Left colon (tissue), 2 donors: ENCODE measurements at regions not wholly inside any gene's neighbourhood (a gene's known extent, or its start where the extent isn't known, plus 50 kb on each side); places are given as distances from the start of the nearest gene placed in this dataset.
"Not testable (repeated sequence)": the region's sequence is repeated elsewhere in the genome, so short reads cannot be mapped to it uniquely, and the experiment has no call there.

ENCODE experiments used
- ATAC-seq: fragments of 200-7000 bp; cut with Tn5 transposase; one replicate; pipeline ENCODE4 v1.9.1; 2020; ENCODE audit warnings: mild to moderate bottlenecking, moderate library complexity
- DNase-seq, 2 donors: peaks; one replicate each; pipeline ENCODE4 v3.0.0-alpha.2; 2020
- intact Hi-C, 2 donors: fragments of 100-400 bp; cut with DNase I in 1 of 2; cut with micrococcal nuclease in 1 of 2; formaldehyde crosslinking; loops; one replicate each; pipeline versions ENCODE4 v1.11.2 to v1.14.0; 2022; cut with DNase I, micrococcal nuclease
- donor health status: DM: no; HTN: no; CAD: no.
- donor health status: DM: yes; HTN: yes; CAD: no.

DNA sequence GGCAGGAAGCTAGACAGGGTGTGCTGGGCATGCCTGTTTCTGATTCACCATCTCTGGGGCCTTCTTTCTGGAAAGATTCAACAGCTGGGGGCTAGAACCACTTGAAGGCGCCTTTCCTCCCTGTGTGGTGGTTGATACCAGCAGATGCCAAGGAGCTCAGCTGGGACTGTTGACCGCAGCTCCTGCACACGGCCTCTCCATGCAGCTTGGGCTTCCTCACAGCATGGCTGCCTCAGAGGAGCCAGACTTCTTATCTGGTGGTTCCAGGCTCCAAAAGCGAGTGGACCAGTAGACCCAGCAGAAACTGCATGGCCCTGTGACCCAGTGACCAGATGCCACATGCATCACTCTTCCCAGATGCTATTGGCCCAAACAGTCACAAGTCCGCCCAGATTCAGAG lies 74.7 kb upstream of the COL5A1 start:
- DNase-seq = peak in 1 of 2 donors; percentile 2
- no peak for ATAC-seq
- intact Hi-C loops = no loop called here

DNA sequence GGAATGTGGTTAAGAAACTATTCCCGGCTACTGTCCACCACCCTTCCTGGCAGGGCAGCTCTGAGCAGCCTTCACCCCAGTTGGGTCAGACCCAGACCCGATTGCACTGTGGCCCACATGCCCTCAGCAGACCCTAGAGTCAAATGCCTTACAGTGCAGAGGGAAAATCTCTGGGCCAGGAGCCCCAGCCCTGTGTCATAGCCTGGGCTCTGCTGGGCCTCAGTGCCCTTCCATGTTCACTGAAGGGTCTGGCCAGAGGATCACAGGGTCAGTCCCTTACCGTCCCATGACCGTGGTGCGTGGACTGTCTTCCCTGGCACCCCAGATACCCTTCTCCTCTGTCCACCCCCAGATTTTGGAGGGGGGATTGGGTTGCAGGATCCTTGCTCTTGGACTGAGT lies 73.5 kb upstream of the COL5A1 start:
- intact Hi-C loops = no loop called here
- DNase-seq (peak in 1 of 2 donors; percentile 10), ATAC-seq (no peak)

DNA sequence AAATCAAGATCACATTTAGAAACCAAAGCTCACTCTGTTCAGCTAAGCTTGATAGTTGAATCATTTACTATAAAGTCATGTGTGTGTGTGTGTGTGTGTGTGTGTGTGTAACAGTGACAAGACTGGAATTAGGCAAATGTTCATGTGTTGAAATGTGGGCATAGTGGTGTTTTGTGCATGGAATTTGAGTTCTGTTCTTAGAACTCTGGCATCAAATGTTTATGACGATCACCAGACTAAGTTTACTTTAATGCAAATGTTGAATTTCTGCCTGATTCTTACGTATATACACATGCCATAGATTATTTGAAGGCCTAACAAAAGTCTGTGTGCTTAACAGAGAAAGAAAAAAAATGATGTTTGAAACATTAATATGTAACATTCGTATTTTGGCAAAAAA lies 72.8 kb upstream of the COL5A1 start:
- ATAC-seq (no peak), DNase-seq (no peak)
- intact Hi-C loops = no loop called here

DNA sequence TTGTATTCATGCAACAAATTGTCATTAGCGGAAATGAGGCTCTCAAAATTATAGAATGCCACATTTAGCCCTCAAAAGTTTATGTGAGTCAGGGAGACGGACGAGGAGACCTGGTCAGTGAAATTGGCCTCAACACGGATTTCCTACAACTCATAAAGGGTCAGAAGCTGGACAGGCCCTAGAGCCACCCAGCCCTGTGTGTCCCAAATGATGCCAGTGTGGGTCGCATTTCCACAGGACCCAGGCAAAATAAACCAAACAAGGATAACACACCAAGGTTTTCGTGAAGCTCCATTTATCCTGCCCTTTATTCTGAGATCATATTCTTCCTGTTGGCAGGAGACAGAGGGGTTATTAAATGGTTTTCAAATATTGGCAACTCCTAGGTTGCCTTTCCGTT lies 72.0 kb upstream of the COL5A1 start:
- no peak for ATAC-seq
- no peak for DNase-seq
- intact Hi-C loops = no loop called here

DNA sequence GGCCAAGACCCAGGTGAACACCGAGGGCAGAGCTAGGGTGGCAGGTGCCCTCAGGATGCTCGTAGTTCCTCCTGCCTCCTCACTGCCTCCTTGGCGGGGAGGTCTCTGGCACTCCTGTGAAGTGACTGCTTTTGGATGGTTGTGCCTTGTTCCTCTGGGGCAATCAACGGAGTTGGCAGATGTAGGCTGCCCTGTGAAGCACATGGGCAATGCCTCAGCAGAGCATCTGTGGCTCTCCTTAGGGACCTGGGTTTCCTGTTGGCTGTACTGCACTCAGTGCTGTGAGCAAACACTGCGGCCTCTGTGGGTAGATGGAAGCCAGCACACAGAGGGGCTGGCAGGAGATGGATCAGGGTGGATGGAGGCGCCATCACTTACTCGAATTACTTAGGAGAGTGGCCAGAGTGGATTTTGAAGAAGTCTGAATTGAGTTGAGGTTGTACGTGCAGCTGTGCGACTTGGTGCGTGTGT lies 71.4 kb upstream of the COL5A1 start:
- DNase-seq (peak in 1 of 2 donors; percentile 10), ATAC-seq (no peak)
- intact Hi-C loops = no loop called here

DNA sequence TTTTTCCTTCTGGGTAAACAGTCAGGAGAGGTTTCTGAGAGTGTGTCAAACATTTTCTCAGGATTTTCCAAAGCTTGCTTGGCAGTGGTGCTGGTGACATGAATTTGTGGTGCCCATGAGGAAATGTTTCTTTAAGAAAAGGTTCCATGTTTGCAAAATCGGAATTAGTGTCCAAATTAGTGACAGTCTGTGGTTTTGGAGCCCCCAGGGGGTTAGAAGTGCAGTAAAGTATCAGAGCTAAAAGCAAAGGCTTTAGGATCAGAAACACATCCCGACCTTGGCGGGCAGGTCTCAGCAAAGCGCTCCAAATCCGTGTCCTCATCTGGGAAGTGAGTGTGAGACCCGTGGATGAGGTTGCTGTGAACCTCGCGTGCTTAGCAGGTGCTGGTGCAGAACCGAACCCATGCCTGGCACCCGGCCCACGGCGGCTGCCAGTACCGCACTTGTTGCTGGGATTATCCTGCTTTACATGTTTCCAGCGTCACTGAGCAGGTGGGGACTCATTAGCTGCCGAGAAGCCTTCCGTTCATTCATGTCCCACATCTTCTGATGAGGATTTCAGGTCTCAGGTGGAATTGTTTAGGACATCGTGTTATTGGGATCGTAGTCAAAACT lies 70.8 kb upstream of the COL5A1 start:
- ATAC-seq (no peak), DNase-seq (peak in 1 of 2 donors; percentile 12)
- intact Hi-C loops = no loop called here

DNA sequence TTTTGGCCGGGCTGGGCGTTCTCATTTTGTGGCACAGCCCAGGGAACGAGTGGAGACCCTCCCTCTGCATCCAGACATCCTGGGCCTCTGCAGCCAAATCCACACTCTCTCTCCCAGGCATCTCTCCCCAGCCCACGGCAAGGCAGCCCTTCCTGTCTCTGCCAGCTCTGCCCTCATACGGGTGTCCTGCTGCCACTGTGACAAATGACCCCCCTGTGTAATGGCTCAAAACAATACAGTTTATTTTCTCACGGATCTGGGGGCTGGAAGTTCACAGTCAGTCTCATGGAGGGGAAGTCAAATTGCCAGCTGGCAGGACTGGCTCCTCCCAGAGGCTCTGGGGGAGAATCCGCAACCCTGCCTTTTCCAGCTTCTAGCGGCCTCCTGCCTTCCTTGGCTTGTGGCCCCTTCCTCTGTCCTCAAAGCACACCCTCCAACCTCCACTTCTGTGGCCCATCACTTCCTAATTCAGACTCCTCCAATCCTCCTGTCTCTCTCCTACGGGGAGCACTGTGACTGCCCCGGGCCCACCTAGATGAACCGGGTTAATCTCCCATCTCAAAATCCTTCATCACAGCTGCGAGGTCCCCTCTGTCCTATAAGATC lies 70.2 kb upstream of the COL5A1 start:
- DNase-seq (peak in 1 of 2 donors; percentile 6), ATAC-seq (no peak)
- intact Hi-C loops = no loop called here

DNA sequence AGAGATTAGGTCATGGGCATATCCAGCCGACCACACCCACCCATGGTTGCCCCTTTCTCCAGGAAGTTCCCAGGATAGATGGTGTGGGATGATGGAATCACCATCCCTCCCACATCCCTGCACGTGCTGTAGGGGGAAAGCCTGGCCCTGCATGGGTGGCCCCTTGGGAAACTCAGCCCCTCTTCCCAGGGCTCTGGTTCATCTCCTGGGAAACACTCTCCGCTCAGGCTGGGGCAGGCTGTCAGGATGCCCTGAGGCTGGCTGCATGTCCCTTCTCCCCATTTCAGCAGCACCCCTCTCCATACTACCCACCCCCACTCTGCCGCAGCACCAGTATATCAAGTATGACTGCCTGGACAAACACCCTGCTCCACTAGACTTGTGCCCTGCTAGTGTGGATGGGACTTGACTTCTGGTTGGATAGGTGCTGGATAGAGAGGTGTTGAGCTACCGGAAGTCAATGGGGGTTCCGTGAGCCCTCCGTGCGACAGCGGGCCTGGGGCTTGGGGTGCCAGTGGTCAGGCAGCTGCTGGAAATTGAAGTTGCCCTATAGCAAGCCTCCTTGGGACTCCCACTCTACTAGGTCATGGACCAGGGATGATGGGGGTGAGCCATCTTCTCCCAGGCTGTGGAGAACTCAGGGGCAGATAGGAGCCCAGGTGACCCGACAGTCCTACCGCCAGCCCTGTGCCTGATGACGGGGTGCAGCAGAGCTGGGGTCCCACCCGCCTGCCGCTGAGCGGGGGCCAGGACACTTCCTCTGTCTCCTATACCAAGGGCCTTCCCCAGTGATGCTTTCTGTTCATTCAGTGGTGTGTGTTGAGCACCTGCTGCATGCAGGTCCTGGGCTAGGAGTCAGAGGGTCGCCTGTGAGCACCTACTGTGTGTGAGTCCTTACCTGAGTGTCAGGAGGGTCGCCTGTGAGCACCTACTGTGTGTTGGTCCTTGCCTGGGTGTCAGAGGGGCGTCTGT lies 69.4 kb upstream of the COL5A1 start:
- ATAC-seq (no peak), DNase-seq (peak in 1 of 2 donors; percentile 15)
- intact Hi-C loops = no loop called here

DNA sequence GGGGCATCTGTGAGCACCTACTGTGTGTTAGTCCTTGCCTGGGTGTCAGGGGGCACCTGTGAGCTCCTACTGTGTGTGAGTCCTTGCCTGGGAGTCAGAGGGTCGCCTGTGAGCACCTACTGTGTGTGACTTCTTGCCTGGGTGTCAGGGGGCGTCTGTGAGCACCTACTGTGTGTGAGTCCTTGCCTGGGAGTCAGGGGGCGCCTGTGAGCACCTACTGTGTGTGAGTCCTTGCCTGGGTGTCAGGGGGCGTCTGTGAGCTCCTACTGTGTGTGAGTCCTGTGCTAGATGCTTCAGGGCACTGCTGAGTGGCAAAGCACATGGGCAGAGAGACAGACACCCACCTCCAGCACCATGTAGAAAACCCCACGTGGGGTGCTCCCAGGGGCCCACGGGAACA lies 66.9 kb upstream of the COL5A1 start:
- DNase-seq = peak in 1 of 2 donors; percentile 5
- ATAC-seq, intact Hi-C loops: not testable (repeated sequence)

DNA sequence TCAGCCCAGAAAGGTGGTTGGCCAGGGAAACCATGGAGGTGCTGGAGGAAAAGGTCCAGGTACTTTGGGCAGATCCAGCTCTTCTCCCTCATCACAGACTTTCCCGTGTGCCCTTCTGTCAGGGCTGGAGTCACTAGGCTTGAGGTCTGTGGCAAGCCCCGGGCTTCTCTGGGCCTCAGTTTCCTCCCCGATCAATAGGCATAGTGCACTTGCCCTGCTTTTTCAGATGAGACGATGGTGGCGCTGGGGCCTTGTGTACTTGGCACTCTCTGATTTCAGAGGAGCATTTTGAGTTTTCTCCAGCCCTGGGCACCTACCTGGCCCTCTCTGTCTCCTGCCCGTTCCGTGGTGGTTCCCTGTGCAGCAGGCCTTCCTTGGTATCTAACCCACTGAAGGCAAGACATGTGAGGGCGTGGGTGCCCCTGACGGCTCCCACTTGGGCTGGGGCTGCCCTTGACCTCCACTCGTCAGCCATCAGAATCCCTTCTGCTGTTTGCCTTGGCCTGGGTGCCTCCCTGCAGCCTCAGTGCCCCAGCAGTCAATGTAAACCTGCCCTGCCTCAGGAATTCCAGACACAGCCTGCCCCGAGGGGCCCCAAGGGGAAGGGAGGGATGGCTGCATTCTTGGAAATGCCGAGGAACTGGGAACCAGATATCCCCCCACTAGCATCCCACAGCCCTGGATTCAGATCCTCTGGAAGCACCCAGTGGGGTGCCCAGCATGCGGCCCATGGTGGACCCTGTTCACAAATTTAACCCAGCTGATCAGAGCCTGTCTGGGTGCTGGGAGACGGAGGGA lies 66.3 kb upstream of the COL5A1 start:
- DNase-seq = no peak
- no peak for ATAC-seq
- intact Hi-C loops = no loop called here

DNA sequence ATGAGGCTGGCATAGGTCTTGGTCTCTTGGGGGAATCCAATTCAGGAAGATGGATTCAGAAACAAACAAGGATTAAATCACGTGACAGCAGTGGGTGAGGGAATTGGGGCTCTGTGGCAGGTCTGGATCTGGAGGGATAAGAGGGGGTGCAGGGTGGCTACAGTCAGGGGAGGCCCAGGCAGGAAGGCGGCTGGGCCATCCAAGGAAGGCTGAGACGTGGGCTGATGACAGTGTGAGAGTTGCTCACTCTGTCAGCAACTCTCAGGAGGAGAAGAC lies 65.8 kb upstream of the COL5A1 start:
- no peak for DNase-seq

DNA sequence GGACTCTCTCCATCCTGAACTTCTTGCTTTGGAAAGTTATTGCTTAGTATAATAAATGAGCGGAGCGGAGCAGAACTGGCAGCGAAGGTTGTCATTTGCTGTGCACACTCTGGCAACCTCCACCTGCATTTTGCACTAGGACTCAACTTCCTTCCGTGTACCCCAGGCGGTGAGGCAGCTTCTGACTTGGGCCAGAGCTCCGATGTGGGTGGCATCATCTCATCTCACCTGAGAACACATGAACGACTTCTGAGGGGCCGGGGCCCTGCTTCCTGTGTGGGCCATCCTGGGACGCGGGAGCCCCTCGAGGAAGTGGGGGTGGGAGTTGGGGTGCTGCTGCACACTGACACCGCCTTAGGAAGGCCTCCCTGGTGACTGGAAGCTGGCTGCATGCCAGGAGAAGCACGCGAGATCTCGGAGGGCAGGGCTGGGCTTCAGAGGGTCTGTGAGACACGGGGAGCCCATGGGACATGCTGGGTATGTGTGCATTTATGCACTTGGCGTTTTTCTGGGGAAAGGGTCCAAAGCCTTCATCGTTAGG lies 56.5 kb upstream of the COL5A1 start:
- intact Hi-C loops = no loop called here
- ATAC-seq (no peak), DNase-seq (no peak)

More for the DNA sequence above, 65.8 kb upstream of the COL5A1 start:
- intact Hi-C loops = no loop called here
- no peak for ATAC-seq

DNA sequence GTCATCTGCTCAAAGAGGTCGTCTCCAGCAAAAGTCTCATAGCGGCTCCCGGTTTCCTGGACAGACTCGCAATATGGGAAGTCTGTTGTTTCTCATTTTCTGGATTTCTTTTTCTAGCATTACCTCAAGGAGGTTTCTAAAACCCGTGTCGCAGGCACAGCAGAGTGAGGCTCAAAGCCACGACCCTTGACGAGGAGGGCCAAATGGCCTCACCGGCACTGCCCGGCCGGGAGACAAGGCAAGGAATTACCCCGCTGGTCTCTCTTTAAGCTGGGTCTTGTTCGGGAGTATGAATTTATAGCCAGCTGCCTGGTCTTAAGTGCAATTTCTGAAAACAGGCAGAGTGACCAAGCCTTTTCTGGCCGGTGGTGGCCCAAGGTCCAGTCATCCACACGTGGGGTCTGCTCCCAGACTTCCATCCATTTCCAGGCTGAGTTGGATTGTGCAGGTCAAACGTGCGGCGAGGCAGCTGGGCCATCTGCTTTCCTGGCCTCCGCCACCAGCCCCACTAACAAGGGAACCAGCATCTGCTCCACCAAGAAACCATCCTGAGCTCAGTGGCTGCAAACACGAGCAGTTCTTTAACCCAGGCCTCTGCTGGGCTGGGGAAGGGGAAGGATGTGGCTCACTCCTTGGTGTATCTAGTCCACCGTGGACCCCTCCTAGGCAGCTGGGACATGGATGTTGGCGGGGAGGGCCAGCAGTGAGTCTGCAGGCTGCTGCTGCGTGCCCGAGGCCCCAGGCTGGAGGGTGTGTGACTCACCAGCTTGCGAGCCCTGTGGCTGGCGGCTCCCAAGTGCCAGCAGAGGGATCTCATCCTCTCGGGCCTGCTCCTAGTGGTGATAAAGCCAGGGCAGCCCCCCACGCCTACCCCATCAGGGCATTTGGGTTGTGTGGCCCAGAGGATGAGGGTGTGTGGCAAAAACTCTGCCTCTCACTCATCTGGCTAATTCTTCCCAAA lies 55.6 kb upstream of the COL5A1 start:
- ATAC-seq = no peak
- intact Hi-C loops = no loop called here
- no peak for DNase-seq

DNA sequence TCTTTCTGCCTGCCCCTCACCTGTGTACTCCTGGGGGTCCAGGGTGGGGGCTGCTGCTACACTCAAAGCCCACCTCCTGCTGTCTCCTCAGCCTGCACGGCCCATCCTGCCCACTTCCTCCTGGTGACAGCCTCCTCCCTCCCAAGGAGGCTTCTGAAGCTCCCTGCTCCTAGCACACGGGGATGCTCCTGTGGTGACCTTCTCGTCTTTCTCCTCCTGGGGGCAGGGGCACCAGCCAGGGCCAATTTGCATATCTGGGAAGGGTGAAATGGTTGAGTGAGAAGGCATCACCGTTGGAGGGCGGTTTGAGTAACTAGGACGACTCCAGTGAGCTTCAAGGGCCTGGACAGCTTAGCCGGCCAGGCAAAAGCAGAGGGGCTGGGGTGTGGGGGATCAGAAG lies 51.9 kb upstream of the COL5A1 start:
- ATAC-seq (no peak), DNase-seq (no peak)
- intact Hi-C loops = no loop called here

DNA sequence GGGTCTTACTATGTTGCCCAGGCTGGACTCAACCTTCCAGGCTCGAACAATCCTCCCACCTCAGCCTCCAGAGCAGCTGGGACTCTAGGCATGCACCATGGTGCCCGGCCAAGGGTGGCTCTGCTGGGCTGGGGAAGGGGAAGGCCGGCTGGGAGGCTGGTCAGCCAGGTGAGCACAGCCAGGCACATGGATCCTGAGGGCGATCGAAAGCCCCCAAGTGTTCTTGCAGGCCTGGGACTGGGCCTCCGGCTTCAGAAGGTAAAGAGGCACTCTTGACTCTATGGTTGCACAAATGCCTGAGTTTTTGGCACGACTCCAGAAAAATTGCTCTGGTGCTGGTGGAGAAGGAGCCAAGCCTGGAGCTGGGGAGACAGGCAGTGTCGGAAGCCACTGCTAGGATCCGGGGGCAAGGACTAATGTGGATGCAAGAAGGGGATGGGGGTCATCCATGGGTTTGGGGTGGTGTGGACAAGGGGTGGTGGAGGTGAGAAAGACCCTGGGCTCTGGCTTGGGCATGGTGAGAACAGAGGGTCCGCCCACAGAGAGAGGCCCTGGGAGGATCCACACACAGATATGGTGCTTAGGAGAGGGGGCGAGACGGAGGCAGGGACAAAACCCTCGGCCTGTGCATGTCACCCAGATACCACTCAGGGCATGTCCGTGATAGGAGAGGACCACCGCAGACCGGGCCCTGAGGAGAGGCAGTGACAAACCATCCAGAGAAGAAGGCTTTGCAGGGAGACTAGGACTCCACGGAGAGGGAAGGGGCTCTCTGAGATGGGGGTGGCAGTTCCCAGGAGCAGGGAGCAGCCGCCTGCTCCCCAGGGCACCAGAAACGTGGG lies 51.1 kb upstream of the COL5A1 start:
- DNase-seq (no peak), ATAC-seq (no peak)
- intact Hi-C loops = no loop called here

DNA sequence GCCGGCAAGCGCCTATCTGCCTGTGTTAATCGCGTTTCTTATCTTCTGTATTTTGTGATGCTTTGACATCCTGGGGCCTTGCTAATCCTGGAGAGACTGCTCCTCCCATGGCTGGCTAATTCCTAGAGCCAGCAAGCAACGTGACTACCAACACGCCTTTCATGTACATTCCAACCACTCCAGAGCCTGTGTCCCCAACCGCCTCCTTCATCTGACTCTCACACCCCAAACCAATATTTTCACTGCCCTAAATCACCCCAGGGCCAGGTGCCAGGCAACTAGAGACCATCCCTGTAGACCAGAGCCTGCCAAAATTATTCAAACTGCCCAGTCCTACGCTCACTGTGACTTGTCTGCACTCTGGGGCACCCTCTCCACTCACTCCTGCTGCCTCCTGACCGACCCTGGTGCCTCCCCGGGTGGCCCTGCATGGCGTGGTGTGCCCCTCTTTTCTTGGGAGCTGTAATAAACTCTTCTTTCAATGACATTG lies 50.5 kb upstream of the COL5A1 start:
- DNase-seq = no peak
- intact Hi-C loops = no loop called here
- no peak for ATAC-seq

DNA sequence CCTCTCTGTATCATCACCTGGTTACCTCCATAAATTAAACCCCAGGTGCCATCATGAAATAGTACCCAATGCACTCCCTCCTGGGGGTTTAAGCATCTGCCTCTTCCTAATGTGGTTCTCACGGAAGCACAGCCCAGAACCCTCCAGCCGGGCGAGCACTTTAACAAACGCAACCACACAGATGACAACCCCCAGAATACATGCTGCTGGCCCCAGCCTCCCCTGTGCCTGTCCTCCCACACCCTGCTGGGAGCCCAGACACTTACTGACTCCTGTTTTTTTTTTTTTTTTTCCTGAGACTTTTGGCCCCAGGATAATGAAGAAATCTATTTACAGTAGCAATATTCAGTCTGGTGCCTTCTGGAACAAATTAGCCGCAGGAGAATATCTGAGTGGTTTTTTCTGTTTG lies 50.0 kb upstream of the COL5A1 start:
- intact Hi-C loops = no loop called here
- no peak for DNase-seq
- no peak for ATAC-seq
